GM21619 (cell line): ENCODE measurements at regions not wholly inside any gene's neighbourhood (a gene's known extent, or its start where the extent isn't known, plus 50 kb on each side); places are given as distances from the start of the nearest gene placed in this dataset.
"Not testable (repeated sequence)": the region's sequence is repeated elsewhere in the genome, so short reads cannot be mapped to it uniquely, and the experiment has no call there.

Experiments
- ATAC-seq: cut with Tn5 transposase; IDR thresholded peaks from one replicate; pipeline ENCODE4 v1.9.1; 2021; ENCODE audit not compliant: unreplicated experiment

DNA sequence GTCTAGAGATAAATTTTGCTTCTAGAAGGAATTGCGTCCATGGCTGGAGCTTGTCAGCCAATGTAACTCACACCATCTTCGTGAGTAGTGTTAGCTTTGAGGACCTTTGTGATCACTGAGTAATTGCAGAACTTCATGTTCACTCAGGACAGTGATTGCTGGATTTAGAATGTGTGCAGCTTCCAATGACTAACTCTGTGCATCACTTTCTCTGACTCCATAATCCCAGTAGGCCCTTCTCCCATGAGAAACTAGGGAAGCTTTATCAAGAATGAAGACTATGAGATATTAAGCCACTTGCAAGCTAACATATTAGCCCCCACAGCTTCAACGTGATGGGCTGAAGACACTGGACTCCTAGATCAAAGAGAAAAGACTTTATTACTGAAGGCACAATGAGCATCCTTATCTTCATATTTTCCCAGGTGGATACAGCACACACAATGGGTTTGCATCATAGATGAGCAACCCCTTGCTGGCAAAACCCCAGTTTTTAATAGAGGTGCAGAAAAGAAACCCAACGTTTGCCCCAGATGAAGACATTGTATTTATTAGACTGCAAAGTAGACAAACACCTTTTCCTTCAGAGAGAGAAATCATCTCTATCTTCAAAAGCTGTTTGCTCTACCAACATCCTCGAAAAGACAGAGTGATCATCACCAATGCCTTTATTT is 561.0 kb downstream of the LTN1 start:
- no peak for ATAC-seq

- ATAC-seq, result no peak
These were observed 561.7 kb downstream of the LTN1 start for GRCh38 chr21:28431022-28431421.

DNA sequence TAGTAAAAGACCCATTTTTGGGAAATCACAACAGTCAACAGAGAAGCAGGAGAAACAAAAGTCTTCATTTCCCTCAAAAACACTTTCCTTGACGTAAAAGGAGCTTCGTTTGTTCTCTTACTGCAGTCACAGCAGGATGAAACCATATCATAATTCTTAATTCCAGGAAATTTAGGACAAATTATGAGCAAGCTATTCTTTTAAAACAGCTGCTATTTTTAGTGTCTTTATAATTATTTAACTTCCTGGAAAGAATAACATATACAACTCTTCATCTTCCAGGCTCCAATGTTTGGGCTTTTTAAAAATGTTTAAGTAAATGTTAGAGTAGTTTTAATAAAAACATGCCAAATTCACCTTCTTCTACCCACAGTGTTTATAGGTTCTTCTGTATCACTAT is 563.5 kb downstream of the LTN1 start:
- ATAC-seq, result no peak

GRCh38 chr21:28427394-28428022 is 565.2 kb downstream of the LTN1 start:
- no peak for ATAC-seq

DNA sequence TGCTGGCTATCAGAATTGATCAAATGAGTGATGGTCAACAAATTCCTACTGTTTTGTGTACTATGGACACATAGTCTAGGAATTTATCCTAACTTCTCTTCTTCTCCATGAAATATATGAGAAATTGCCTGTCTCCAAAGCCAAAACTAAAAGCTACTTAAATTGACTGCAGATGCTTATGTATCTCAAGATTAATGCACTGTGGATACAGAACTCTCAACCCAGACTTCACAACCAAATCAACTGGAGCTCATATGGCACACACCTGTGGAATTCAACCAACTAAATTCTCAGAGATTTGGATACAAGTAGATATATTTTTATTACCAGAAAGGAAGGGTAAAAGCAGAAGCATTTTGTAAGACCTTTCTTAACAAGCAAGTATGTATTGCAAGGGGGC is 566.1 kb downstream of the LTN1 start:
- ATAC-seq, result no peak

DNA sequence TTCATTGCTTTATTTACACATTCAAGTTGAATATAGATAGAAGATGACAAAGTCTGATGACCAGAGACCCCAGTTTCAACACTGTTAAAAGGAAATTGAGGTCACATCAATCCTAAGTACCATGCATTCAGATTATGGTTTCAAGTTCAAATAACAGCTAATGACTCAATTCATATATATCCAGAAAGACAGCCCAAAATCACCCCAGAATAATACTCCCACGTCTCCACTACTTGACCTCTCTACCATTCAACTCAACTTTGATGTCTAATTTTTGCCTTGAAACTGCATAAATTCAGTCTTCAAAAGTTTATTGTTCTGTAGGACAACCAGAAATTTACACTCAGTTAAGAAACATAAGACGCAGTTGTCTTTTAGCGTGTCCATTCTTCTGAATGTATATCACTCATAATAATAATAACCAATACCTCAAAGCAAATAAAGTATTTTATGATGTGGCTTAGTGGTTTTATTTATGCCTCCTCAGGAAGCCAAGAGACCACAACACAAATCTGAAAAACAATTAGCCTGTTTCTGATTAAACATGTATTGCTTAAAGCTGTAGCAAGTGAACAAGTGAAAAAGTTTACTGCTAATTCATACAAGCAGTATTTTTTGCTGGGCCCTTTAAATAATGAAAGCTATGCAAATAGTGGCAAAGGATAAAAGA is 569.0 kb downstream of the LTN1 start:
- no peak for ATAC-seq

DNA sequence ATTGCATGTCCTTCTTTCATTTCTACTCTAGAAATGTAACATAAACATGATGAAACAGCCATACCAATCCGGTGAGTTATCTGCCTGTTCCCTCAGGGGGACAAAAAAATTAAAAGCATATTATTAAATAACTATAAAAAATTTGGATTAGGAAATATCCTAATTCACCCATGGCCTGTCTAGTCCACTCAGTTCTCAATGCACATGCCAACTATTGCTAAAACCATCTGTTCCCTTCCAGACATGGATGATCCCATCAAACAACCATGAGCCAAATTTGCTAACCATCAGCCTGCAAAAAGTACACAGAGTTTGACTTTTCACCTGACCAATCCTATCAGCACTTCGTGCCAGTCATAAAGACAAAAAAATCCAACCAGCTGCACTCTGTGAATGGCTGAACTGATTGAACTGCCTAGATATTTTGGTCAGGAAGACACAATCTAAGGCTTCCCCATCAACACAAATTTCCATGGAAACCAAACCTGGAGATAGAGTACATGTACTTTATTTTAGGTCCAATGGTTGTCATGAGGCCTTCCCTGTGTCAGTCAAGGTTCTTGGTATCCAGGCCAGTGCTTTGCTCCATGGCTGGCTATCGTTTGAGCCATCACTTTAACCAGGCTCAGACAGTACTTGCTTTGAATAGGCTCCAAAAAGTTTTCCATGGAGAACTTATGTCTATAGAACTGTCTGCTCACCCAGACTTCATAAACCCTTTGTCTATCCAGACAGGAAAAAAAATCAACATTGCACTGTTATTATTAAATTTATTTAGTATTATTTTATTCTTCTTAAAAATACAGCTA is 570.8 kb downstream of the LTN1 start:
- no peak for ATAC-seq

- ATAC-seq, result no peak
These were observed 572.9 kb downstream of the LTN1 start for GRCh38 chr21:28419811-28420210.

- ATAC-seq, result no peak
These were observed 573.8 kb downstream of the LTN1 start for GRCh38 chr21:28418726-28419514.

- ATAC-seq, result no peak
These were observed 582.4 kb downstream of the LTN1 start for GRCh38 chr21:28410256-28410655.

DNA sequence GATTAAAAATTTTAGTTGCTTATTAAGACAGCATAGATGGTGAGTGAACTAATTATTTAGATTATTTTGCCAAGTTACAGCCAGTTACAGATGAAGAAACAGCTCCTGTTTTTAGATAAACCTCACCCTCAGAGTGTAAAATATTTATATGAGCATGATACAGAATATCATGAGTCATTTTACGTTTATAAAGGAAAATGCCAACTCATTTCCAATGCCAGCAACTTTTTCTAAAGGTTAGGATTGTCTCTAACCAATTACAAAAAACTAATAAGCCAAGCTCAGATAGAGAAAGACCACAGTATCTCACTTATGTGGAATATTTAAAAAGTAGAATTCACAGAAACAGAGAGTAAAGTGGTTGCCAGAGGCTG is 590.1 kb downstream of the LTN1 start:
- ATAC-seq, result no peak

DNA sequence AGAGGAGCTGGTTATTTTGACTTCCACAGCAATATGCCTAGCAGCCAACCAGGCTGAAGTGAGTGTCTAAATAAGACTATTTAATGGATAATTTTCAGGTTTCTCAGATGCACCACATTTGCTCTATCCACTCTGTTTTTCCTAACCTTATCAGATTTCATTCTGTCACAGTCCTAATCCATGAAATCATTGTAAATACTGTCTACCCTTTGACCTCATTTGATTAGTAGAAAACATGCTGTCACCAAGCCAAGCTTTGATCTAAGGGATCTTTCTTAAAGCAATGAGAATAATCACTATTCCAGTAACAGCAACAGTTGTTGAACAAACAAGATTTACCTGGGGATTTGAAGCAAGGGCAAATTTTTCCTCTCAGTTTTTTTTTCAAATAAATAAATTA is 595.6 kb downstream of the LTN1 start:
- ATAC-seq, result no peak

DNA sequence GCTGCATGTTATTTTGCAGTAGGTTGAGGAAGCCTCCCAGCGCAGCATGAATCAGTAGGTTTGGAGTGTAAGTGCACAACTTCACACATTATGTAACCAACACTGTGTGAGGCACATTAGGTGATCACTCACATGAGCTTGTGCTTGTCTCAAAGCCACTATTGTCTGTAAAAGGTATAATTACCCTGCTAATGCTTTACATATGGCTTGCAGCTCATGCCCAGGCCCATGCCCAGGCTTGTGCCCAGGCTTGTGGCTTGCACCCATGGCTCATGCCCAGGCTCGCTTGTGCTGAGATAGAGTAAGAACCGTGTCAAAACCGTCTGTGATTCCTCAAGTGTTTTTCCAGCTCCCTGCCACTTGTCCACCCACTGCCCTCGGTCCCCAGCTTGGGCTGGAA is 596.3 kb downstream of the LTN1 start:
- ATAC-seq, result no peak

DNA sequence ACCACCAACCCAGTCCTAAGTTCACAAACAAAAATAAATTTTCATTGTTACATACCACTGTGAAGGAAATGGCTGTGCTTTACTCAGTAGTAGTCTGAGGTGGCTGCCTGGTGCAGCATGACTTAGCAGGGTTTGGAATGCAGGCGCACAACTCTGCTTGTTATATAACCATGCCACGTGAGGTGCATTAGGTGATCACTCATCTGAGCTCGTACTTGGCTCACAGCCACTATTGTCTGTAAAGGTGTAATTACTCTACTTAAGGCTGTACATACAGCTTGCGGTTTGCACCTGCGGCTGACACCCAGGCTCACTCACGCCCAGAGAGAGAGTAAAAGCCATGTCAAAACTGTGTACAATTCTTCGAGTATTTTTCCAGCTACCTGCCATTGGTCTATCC is 599.4 kb downstream of the LTN1 start:
- ATAC-seq, result no peak

GRCh38 chr21:28391938-28392849 is 600.5 kb downstream of the LTN1 start:
- ATAC-seq, result no peak

- ATAC-seq, result no peak
These were observed 605.5 kb downstream of the LTN1 start for GRCh38 chr21:28387220-28387619.

DNA sequence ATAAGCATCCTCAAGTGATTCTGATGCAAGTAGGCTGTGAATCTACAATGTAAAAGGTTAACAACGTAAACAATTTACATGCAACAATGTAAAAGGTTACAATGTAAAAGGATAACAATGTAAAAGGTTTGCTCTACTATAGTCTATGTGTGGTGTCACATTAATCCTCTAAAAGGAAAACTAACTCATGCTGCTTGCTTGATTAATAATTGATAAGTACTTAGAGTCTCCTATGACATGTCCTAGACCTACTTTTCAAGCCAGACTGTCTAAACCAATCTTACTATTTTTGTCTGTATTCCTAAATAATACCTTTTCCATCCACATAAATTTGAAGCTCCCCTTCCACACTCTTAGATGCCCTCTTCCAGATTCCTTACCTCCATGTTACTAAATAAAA is 606.8 kb downstream of the LTN1 start:
- no peak for ATAC-seq

- ATAC-seq, result not testable (repeated sequence)
These were observed 611.5 kb downstream of the LTN1 start for GRCh38 chr21:28381000-28381745.

GRCh38 chr21:28380241-28380640 is 612.4 kb downstream of the LTN1 start:
- ATAC-seq, result no peak
